HK-2 (cell line): ENCODE measurements at regions not wholly inside any gene's neighbourhood (a gene's known extent, or its start where the extent isn't known, plus 50 kb on each side); places are given as distances from the start of the nearest gene placed in this dataset.

Experiments
- DNase-seq: peaks from one replicate; pipeline ENCODE4 v3.0.0-alpha.2; 2018; ENCODE audit not compliant: unreplicated experiment

DNA sequence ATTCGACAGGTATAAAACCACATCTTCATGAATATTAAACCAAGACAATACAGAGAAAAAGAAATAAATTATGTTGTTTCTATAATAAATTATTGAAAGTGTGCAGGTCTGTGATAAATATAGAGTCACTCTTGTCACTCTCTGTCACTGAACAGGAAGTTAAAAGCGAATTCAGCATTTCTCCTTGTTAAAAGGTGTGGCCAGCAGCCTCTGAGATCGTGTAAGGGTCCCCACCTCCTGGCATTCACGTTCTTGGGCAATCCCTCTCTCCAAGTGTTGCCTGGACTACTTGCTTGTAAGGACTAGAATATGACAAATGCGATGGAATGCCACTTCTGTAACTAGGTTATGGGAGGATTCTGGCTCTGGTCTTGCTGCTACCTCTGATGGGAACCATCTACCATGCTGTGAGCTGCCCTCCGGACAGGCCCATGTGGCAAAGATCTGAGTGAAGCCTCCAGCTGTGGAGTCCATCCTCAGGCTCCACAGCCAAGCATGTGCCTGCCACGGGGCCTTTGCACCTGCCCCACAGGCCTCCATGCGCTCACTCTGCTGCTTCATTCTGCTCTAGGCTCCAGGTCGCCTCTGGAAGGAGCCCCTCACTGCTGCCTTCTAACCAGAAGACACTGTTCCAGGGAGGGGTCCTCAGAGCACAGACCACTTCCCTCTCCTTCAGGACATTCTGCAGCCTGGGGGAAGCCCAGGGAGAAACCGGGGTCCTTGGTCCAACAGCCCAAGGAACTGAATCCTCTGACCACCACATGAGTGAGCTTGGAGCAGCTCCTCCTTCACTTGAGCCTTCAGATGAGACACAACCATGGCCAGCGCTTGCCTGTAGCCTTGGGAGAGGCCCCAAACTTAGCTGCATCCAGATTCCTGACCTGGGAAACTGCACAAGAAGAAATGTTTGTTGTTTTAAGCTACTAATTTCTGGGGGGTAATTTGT is 202.9 kb upstream of the HDAC4 start:
- no peak for DNase-seq

DNA sequence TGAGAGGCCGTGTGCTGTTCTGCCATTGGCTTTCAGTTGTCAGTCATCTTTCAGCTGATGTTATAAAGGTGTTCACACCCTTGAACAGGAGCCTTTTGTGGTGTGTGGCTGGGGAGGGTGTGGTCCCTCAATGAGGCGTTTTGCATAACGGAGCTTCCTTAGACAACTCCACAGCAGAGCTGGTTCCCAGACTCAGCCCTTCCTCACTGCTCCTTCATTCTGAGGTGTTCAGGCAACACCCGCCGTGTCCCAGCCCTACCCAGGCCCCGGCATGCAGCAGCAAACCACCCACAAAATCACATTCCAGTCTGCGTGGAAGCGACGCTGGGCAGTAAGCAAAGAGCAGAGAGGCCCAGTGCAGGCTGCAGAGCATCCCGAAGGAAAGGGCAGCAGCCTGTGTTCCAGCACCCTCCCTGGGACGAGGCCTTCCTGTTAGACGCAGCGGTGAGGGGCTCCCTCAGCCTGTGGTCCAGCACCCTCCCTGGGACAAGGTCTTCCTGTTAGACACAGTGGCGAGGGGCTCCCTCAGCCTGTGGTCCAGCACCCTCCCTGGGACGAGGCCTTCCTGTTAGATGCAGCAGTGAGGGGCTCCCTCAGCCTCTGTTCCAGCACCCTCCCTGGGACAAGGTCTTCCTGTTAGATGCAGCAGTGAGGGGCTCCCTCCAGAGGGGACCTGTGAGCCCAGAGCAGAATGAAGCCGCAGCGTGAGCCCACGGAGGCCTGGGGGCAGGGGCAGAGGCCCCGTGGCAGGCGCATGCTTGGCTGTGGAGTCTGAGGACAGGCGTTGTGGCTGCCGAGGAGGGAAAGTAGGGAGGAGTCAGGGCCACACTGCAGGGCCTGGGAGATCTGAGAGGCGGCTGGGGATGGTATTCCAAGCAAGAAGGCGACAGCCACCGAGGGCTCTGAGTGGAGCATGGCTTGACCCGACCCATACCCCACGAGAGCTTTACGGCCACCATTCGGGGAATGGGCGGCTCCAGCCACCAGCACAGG is 201.8 kb upstream of the HDAC4 start:
- DNase-seq = no peak

DNA sequence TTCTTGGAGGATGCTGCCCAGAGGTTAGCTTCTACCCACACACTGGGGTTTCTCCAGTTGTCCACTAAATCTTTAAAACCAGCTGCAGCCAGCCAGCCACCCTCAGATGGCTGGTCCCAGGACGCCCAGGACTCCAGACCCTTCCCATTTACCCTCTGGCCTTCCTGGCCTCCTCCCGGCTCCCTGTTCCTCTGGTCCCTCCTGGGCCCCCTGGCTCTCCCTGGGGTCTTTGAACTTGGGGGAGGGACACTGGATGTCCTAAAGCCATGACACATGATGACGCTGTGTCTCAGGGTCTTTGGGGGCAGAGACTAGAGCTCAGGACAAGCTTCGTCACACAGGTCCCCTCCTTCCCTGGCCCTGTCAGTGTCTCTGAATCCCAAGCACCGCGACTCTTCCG is 201.1 kb upstream of the HDAC4 start:
- DNase-seq = no peak

DNA sequence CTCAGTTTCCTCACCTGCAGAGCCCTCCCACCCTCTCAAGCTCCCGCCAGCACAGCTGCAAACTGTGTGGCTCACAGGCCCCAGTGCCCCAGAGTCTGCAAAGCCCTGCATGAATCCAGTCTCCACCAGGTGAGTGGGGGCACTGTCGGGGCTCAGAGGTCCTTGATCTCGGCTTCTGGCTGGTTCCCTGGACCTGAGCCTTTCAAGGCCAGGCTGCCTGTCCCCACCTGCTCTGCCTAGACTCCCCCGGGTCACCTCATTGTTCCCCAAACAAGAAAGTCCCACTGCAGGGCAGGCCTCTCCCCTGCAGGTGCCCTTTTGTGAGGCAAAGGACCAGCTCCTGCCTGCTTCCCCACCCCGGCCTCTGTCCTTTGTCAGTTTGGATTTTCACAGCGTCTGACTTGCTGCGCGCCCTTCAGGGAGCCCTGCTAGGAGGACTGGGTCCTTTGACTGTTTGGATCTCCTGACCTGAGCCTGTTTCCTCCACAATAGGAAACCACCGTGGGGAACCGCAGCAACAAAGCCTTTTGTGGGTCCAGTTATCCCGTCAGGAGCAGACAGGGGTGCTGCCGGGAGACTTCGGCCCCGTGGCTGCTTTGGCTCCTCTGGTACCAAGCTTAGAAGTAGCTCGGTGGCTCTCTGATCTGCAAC is 200.5 kb upstream of the HDAC4 start:
- no peak for DNase-seq

DNA sequence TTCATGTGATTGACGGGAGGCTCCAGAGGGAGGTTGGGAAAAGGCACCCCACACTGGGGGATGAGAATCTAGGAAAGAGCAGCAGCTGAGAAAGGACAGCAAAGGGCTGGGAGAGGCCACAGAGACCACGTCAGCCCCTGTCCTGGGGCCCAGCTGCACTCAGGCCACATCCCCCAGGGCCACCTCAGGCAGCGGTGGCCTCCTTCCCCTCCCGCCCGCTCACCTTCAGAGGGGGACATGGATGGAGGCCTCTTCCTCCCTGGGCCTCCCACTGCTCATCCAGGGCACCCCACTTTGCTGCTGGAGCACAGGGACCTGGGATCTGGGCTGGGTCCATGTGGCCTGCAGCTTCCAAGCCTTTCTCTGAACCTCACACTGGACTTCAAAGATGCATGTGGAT is 199.8 kb upstream of the HDAC4 start:
- DNase-seq = no peak

DNA sequence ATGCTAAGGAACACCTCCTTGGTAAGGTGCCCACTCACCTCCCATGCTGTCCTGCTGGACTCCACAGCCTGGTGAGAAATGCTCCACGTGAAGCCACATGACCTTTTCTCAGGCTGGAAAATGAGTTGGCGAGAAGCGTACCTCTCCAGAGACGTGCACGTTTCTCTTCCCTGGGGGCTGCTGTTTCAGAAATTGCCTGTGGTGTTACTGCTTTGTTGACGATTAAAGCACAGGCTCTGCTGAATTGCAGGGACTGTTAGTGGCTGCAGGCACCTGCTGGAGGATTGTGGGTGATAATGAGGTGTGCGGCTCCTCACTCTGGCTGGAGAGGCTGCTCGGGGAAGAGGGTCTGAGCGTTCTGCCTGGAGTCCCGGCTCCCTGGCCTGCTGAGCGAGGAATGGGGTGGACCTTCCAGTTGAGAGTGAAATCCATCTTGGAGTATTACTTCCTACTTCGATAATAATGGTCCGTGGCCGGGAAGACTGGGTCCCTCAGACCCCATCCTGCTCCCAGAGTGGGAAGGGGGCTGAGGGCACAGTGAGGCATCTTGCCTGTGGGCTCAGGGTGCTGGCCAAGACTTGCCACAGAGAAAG is 199.3 kb upstream of the HDAC4 start:
- no peak for DNase-seq

DNA sequence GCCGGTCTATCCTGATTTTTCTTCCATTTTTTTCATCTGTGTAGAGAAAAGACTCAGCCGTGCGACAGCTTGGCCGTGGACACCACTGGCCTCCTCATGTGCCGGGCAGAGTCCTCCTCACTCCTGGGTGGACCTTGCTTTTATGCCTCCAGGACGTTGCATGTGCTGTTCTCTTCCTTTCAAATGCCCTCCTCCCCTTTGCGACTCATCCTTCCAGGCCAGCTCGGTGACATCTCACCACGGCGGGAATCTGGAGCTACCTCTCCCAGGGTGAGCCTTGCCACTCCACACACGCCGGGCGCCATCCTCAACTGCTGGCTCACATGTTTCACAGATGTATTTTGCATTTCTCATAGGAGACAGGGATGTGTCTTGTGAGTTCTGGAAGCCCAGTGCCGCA is 198.5 kb upstream of the HDAC4 start:
- DNase-seq = no peak

DNA sequence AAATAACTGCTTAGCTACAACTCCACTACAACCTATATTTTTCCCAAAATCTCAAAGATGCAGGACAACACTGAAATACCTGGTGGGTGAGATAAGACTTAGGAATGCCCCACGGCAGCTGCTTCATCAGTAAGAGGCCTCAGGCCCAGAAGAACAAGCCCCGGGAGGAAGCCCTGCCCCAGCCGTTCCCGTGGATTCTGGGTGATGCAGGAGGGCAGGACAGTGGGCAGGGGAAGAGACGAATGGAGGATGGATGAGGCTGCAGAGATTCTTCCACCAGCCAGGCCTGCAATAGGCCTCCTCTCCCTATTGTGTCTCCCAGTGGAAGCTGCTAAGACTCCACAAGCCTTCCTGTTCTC is 197.9 kb upstream of the HDAC4 start:
- DNase-seq = no peak

DNA sequence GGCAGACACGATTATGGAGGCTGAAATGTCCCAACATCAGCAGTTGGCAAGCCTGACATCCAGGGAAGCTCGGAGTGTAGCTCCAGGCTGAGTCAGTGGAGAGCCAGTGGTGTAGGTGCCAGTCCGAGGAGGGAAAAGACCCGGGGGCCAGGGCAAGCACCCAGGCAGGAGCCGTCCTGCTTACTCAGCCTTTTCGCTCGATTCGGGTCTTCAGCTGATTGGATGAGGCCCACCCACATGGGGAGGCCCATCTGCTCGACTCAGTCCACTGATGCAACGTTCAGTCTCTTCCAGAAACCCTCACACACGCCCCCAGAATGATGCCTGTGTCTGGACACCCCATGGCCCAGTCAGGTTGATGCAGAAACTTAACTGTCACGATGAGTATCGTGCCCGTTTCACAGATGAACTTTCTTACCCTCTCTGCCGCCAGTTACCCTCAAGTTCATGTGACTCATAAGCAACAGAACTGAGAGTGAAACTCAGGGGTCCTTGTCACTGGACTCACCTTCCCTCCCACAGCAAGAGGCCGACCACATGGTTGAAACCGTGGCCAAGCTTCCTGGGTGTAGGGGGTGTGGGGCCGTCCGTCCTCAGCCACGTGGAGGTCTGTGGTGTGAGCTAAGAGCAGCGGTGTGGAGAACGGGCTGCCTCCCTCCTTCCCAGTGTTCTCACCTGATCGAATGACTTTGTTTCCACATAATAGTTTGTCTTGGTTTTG is 197.4 kb upstream of the HDAC4 start:
- no peak for DNase-seq

DNA sequence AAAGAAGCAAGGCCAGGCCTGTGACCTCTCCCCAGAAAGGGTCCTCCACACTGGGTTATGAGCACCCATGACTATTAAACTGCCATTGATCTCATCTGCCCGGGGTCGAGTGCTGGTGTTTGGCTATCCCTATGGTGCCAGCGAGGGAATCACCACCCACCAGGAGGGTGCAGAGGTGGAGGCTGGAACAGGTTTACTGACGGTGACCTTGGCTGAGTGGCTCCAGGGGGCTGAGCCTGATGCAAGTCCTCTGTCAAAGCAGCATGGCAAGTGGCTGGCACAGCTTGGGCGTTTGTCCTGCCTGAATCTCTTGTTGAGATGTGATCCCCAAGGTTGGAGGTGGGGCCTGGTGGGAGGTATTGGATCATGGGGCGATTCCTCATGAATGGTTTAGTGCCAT is 196.4 kb upstream of the HDAC4 start:
- DNase-seq = no peak

DNA sequence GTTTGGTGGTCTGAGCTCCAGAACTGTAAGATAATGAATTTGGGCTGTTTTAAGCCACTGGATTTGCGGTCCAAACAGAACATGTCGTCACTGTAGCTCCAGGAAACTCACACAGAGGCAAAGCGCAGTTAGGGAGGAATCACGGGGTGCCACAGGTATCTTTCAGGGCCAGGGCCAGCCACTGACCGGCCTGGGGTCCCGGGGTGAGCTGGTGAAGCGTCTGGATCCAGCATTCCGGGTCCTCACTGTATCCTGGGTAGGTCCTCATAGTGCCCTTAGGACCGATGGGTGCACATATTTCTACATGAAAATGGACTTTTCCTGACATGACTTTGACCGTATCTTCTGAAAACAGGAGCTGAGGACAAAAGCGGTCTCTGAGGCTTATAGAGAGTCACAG is 196.0 kb upstream of the HDAC4 start:
- no peak for DNase-seq

DNA sequence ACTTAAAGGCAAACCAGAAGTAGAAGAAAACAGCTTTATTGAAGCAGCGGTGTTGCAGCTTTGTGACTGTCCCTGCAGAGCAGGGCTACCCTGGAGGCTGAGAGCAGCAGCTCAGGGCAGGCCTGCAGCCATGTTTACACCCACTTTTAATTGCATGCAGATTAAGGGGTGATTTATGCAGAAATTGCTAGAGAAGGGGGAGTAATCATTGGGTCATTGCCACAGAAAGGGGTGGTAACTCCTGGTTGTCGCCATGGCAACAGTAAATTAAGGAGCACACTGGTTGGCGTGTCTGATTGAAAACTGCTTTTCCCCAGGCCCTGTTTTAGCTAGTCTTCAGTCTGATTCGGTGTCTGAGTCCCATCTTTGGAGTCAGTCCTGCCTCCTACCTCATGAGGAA is 195.4 kb upstream of the HDAC4 start:
- DNase-seq = no peak

DNA sequence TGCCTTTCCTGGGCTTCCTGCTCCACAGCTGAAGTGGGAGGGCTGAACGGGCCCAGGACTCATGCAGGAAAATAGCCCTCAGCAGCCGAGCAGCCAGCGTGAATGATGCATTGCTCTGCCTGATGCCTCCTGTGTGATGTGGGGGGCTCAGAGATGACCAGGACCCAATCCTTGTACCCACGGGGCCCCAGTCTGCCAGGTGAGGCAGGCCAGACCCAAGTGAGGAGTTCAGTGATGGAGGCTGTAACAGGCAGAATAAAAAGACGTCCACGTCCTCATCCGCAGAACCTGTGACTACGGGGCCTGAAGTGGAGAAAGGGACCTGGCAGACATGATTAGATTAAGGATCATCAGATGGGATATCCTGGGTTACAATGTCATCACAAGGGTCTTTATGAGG is 194.9 kb upstream of the HDAC4 start:
- no peak for DNase-seq

DNA sequence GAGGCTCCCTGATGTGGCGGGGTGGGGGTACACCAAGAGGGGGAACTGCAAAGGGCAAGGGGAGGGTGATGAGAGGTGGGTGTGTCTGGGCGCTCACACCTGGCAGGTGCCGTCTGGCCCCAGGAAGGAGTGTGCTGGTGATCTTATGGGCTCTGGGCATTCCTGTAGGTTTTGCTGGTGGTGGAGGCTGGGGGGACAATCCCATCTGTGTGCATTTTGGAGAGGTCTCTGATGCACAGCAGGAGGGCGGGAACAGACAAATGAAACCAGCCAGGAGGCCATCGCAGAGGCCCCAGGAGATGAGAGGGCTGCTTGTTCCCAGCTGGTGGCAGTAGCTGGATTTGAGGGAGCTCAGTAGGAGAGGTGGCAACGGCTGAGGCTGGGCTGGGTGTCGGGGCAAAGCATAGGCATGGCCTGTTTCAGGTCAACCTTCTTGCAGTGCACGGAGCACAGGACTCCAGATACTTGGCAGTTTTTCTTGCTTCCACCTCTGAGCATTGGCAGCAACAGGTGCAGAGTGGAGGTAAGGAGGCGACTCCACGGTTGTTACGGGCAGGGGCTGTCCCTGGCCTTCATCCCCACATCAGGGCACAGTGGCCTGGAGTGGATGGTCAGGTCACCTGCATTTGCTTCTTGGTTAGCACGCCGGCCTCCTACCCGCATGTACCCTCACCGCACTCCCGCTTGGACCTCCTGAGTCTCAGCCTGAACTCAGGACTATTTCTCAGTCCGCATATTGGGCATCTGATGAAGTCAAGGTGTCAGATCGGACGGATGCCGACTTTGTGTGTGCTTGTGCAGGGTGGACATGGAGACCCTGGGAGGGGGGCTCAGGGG is 194.2 kb upstream of the HDAC4 start:
- no peak for DNase-seq

DNA sequence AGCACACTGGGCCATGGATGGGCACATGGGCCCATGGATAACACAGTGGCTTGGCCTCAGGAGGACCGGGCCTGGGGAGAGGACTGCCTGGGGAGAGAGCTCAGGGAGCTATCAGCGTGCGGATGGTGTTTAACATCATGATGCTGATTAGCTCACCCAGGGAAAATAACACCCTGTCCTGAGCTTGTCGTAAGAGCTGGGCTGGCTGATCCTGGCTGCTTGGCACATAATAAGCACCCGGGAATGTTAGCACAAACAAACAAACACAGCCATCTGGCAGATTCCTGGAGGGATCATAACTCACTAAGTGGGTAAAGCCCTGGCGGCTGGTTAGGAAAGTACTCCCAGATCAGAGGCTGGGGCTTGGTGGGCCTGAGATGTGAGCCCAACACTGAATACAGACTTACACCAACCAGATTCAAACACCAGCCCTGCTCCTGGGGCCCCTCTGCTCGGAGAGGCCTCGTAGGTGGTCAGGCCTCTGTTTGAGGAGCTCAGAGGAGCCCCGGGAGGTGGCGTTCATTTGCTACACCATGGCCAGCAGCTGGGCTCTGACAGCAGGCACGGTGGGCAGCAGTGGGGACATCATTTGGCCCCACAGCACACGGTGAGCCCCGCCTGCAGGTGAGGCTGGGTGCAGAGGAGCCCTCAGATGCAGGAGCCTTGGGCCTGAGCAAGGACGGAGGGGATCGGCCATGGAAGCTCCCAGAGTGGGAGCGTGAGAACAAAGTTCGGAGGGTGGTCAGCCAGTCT is 193.4 kb upstream of the HDAC4 start:
- DNase-seq = no peak

DNA sequence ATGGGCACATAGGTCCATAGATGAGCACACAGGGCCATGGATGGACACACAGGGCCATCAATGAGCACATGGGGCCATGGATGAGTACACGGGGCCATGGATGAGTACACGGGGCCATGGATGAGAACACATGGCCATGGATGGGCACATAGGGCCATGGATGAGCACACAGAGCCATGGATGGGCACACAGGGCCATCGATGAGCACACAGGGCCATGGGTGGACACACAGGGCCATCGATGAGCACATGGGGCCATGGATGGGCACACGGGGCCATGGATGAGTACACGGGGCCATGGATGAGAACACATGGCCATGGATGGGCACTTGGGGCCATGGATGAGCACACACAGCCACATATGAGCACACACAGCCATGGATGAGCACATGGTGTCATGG is 192.6 kb upstream of the HDAC4 start:
- no peak for DNase-seq

DNA sequence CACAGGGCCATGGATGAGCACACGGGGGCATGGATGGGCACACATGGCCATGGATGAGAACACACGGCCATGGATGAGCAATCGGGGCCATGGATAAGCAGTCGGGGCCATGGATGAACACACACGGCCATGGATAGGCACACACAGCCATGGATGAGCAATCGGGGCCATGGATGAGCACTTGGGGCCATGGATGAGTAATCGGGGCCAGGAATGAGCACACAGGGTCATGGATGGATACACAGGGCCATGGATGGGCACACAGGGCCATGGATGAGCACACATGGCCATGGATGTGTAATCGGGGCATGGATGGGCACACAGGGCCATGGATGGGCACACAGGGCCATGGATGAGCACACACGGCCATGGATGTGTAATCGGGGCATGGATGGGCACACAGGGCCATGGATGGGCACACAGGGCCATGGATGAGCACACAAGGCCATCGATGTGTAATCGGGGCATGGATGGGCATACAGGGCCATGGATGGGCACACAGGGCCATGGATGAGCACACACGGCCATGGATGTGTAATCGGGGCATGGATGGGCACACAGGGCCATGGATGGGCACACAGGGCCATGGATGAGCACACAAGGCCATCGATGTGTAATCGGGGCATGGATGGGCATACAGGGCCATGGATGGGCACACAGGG is 191.9 kb upstream of the HDAC4 start:
- DNase-seq = peak; percentile 12

DNA sequence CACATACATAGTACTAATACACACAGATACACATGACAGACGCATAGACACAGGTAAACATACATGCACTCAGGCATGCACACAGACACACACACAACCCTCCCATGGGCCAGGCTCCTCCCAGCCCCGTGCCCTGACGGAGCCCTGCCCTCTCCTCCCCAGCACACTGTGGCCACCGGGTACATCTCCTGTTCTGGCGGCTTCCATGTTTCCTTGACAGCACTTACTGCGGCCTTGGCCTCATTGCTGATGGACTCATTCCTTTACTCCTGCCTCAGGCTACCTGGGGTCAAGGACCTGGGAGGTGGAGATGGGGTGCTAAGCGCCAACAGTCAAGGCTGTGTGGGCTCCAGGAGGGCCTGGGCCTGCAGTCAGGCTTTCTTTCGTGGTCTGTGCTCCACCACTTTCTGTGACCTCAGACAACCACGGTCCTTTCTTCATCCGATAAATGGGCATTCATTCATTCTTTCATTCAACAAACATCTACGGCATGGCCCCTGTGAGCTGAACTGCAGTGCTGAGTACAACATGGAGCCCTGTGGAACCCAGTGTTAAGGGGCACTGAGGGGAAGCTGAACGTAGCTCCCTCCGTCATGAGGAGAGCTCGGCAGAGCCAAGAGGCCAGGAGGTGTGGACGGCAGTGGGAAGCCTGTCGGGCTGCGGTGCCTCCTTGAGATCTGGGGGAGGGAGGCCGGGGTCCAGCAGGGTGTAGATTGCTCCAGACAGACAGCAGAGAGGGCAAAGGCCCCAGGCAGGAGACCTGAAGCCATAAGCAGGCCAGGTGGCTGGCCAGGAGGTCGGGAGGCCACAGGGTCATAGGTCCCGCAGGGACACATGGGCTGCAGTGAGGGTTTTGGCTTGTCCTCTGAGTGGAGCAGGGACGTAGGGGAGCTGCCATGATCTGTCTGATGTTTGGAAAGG is 190.4 kb upstream of the HDAC4 start:
- DNase-seq = no peak
